A549 (cell line): ENCODE measurements at regions not wholly inside any gene's neighbourhood (a gene's known extent, or its start where the extent isn't known, plus 50 kb on each side); places are given as distances from the start of the nearest gene placed in this dataset.

Experiments
- ATAC-seq, 2 experiments: fragments of 200-7000 bp in 1 of 2; fragments of >200 bp in 1 of 2; cut with Nextera tagmentation in 1 of 2; cut with Tn5 transposase in 1 of 2; 3 replicates each; pipeline versions ENCODE4 v1.8.0 to v1.9.1; 2018 to 2020; ENCODE audit warnings: mild to moderate bottlenecking in 1 of 2, moderate library complexity in 1 of 2
- CTCF ChIA-PET: fragments of 300-600 bp; sonication (Branson Sonifier 250); formaldehyde crosslinking; extraction: SDS; loops from one replicate; lab custom pipeline; 2021; ENCODE audit warnings: antibody characterized with exemption, inconsistent platforms; lab: Yijun Ruan, JAX
- POLR2A ChIA-PET: fragments of 350-600 bp; formaldehyde crosslinking; extraction: SDS; loops from one replicate; lab custom pipeline; 2021; ENCODE audit warnings: antibody characterized with exemption, inconsistent platforms; lab: Yijun Ruan, JAX
- DNase-seq, 2 experiments: peaks; one replicate each; pipeline versions ENCODE4 v3.0.0 to v3.0.0-alpha.2; 2011 to 2016; ENCODE audit warnings: low read depth in 1 of 2, low spot score in 1 of 2
- FAIRE-seq: peaks from 2 replicates; lab custom pipeline; 2011; peaks lifted over from hg19 to GRCh38; lab: Jason Lieb, UNC
- H3K27ac ChIP-seq, 2 experiments: fragments of >200 bp; sonication (Bioruptor Twin); formaldehyde crosslinking; 3 replicates each; pipeline ENCODE4 v1.5.1; 2016 to 2017
- H3K4me1 ChIP-seq: fragments of >200 bp; sonication (Bioruptor Twin); formaldehyde crosslinking; 3 replicates; pipeline ENCODE4 v1.6.1; 2016
- H3K4me2 ChIP-seq: fragments of >200 bp; sonication (Bioruptor Twin); formaldehyde crosslinking; 3 replicates; pipeline ENCODE4 v1.6.1; 2016
- H3K4me3 ChIP-seq: fragments of >200 bp; sonication (Bioruptor Twin); formaldehyde crosslinking; 3 replicates; pipeline ENCODE4 v1.5.1; 2016
- H3K9me3 ChIP-seq: fragments of >200 bp; sonication (Bioruptor Twin); formaldehyde crosslinking; 3 replicates; pipeline ENCODE4 v1.6.1; 2016
- BHLHE40 ChIP-seq: IDR thresholded peaks from 2 replicates; pipeline ENCODE4 v1.6.1; 2012; ENCODE audit warnings: low read depth, low read length, inconsistent platforms
- CBX2 ChIP-seq: fragments of 200-600 bp; sonication (generic); IDR thresholded peaks from 2 replicates; pipeline ENCODE4 v1.6.1; 2016; ENCODE audit warnings: low read depth, mild to moderate bottlenecking, borderline replicate concordance
- CEBPB ChIP-seq, 2 experiments: fragments of >200 bp in 1 of 2; sonication (Bioruptor Twin) in 1 of 2; formaldehyde crosslinking in 1 of 2; IDR thresholded peaks; 2 replicates each; pipeline ENCODE4 v1.6.1; 2012 to 2016
- CHD4 ChIP-seq: fragments of 200-600 bp; sonication (generic); IDR thresholded peaks from 2 replicates; pipeline ENCODE4 v1.6.1; 2016; ENCODE audit warnings: antibody characterized with exemption, mild to moderate bottlenecking, borderline replicate concordance
- EHMT2 ChIP-seq: fragments of 200-600 bp; sonication (generic); IDR thresholded peaks from 2 replicates; pipeline ENCODE4 v1.6.1; 2016; ENCODE audit warnings: antibody characterized with exemption, low read depth, mild to moderate bottlenecking, moderate library complexity
- HEYL ChIP-seq: fragments of 250-450 bp; sonication (Bioruptor Pico); IDR thresholded peaks from 2 replicates; pipeline ENCODE4 v1.8.0; 2021; ENCODE audit warnings: mild to moderate bottlenecking, moderate library complexity
- HOXA7 ChIP-seq: fragments of 250-450 bp; sonication (Bioruptor Pico); IDR thresholded peaks from 2 replicates; pipeline ENCODE4 v1.5.0; 2020; ENCODE audit warnings: mild to moderate bottlenecking, moderate library complexity
- HOXB13 ChIP-seq: fragments of 250-450 bp; sonication (Bioruptor Pico); IDR thresholded peaks from 2 replicates; pipeline ENCODE4 v1.5.0; 2020; ENCODE audit warnings: low read depth, mild to moderate bottlenecking, moderate library complexity
- JUNB ChIP-seq: fragments of >200 bp; sonication (Bioruptor Twin); formaldehyde crosslinking; IDR thresholded peaks from 2 replicates; pipeline ENCODE4 v1.6.1; 2016
- PHF8 ChIP-seq: fragments of 200-600 bp; sonication (generic); IDR thresholded peaks from 2 replicates; pipeline ENCODE4 v1.6.1; 2016; ENCODE audit warnings: low read depth, mild to moderate bottlenecking, antibody characterized with exemption, moderate library complexity, borderline replicate concordance
- POLR2A ChIP-seq: IDR thresholded peaks from 2 replicates; pipeline ENCODE4 v1.6.1; 2012; ENCODE audit warnings: mild to moderate bottlenecking, low read length
- RAD21 ChIP-seq, 2 experiments: fragments of >200 bp in 1 of 2; sonication (Bioruptor Twin) in 1 of 2; formaldehyde crosslinking in 1 of 2; IDR thresholded peaks in 1 of 2; conservative IDR thresholded peaks in 1 of 2; 2 replicates in 1 of 2; 3 replicates in 1 of 2; pipeline ENCODE4 v1.6.1; 2012 to 2018; ENCODE audit warnings: inconsistent platforms in 1 of 2
- ZNF302 ChIP-seq: fragments of 250-450 bp; sonication (Bioruptor Pico); IDR thresholded peaks from 2 replicates; pipeline ENCODE4 v1.9.0; 2021; ENCODE audit warnings: inconsistent platforms, mild to moderate bottlenecking, moderate library complexity
- ZSCAN20 ChIP-seq: fragments of 250-450 bp; sonication (Bioruptor Pico); IDR thresholded peaks from 2 replicates; pipeline ENCODE4 v1.8.0; 2022; ENCODE audit warnings: mild to moderate bottlenecking, moderate library complexity
- WGBS: methylation state at CpG from one replicate; pipeline ENCODE4 v1.1.6; 2017; ENCODE audit errors: missing lambda C conversion rate; 5-methylcytosine and 5-hydroxymethylcytosine counted together
- TF ChIP-seq, protein P1 (sequence below): fragments of 250-450 bp; sonication (Bioruptor Pico); IDR thresholded peaks from 2 replicates; pipeline ENCODE4 v1.5.0; 2021; ENCODE audit warnings: mild to moderate bottlenecking, moderate library complexity, borderline replicate concordance
- TF ChIP-seq, protein P2 (sequence below): fragments of 450-650 bp; IDR thresholded peaks from 2 replicates; pipeline ENCODE4 v1.6.1; 2014; ENCODE audit warnings: antibody characterized with exemption
- TF ChIP-seq, protein P3 (sequence below): IDR thresholded peaks from 2 replicates; pipeline ENCODE4 v1.6.1; 2012
- TF ChIP-seq, protein P4 (sequence below): IDR thresholded peaks from 2 replicates; pipeline ENCODE4 v1.6.1; 2012; ENCODE audit warnings: low read depth, borderline replicate concordance
- TF ChIP-seq, protein P5 (sequence below): fragments of 250-450 bp; sonication (Bioruptor Pico); IDR thresholded peaks from 2 replicates; pipeline ENCODE4 v1.5.0; 2020; ENCODE audit warnings: low read depth, mild to moderate bottlenecking, moderate library complexity
- TF ChIP-seq, protein P6 (sequence below): fragments of 150-350 bp; IDR thresholded peaks from 2 replicates; pipeline ENCODE4 v1.6.1; 2014; ENCODE audit warnings: low read depth, mild to moderate bottlenecking, low read length

DNA sequence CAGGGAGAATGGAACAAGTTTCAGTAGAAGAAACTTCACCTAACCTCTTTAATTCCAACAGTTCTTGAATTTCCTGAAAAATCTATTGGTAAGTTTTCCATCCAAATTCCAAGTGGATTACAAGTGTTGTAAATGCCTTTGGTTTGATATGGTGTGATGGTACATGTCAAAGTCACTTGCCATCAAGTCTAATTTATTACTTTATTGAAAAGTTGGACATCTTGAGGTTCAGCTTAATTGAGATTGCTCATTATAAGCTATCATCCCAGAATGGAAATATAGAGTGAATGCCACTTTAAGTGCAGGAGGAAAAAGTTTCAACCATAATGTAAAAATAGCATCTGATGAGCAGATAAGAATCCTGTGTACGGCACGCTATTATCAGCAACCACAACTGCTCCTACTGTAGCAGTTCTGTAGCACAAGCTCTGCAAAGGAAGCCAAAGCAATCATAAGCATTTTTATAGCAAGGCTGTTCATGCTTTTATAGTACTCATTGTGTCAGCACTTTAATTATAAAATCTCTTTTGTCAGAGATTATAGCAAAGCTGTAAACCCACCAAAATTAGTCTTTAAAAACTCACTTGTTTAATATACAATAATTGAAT lies 991.8 kb upstream of the PHF14 start (continued):
- TF ChIP-seq, protein P1, sequence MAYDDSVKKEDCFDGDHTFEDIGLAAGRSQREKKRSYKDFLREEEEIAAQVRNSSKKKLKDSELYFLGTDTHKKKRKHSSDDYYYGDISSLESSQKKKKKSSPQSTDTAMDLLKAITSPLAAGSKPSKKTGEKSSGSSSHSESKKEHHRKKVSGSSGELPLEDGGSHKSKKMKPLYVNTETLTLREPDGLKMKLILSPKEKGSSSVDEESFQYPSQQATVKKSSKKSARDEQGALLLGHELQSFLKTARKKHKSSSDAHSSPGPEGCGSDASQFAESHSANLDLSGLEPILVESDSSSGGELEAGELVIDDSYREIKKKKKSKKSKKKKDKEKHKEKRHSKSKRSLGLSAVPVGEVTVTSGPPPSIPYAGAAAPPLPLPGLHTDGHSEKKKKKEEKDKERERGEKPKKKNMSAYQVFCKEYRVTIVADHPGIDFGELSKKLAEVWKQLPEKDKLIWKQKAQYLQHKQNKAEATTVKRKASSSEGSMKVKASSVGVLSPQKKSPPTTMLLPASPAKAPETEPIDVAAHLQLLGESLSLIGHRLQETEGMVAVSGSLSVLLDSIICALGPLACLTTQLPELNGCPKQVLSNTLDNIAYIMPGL (CRISPR knock-in tag): no peak
- TF ChIP-seq, all 56 proteins: peak for 0

DNA sequence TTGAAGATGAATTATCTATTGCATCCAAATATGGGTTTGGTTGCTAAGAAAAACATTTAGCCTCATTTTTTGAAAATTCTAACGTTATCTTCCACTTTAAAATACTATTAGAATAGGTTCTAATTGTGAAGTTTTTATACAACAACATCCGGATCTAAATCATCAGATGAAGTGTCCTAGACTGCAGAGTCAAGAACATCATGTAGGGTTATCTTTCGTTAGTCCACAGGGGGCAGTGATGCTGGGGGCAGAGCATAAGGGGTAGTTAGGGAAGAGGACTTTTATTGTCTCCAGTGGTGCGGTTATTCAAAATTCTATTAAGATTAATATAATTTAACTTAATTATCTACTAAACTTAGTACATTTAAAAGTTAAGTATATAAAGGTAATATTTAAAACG lies 990.6 kb upstream of the PHF14 start:
- no peak overlapping the region for H3K4me2 ChIP-seq
- DNase-seq (no peak), FAIRE-seq (no peak), ATAC-seq (no peak)
- POLR2A ChIA-PET: no interaction called here
- H3K9me3 ChIP-seq: peaks cover 4% of the 10 kb centered on the region; the same call in 1 of the 3 replicates
- H3K4me3 ChIP-seq: no peak overlapping the region
- 10% methylated on average over 5 of the region's 5 CpGs for WGBS
- TF ChIP-seq POLR2A: no peak
- TF ChIP-seq, protein P2, sequence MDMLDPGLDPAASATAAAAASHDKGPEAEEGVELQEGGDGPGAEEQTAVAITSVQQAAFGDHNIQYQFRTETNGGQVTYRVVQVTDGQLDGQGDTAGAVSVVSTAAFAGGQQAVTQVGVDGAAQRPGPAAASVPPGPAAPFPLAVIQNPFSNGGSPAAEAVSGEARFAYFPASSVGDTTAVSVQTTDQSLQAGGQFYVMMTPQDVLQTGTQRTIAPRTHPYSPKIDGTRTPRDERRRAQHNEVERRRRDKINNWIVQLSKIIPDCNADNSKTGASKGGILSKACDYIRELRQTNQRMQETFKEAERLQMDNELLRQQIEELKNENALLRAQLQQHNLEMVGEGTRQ: no peak
- TF ChIP-seq, all 56 proteins: peak for 0
- H3K27ac ChIP-seq: no peak overlapping the region
- CTCF ChIA-PET: no interaction called here
- H3K4me1 ChIP-seq: no peaks in the 10 kb centered on the region

DNA sequence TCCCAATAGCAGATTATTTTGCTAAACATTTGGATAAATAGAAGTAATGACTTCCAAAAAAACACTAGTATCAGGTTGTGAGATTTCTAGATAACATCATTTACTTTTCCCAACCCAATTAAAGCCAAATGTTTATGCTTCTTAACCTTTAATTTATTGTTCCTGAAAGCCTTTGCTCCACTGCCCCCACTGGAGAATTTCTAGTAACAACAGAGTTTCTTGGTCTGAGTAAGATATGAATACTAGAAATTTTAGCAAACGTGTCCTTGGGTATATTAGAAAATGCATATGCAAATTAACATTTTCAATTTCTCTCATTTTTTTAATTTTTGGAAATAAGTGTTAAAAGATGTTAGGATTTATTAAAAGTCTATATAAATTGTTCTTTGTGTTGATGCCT lies 958.0 kb upstream of the PHF14 start:
- H3K9me3 ChIP-seq: no peaks in the 10 kb centered on the region
- ChIA-PET CTCF (no interaction called here), POLR2A (no interaction called here)
- DNase-seq: no peak
- no peaks in the 10 kb centered on the region for H3K4me1 ChIP-seq
- no peak overlapping the region for H3K4me2 ChIP-seq
- H3K4me3 ChIP-seq: no peak overlapping the region
- no peak overlapping the region for H3K27ac ChIP-seq
- no peak for TF ChIP-seq EHMT2
- no peak for TF ChIP-seq HOXA7
- TF ChIP-seq, protein P3, sequence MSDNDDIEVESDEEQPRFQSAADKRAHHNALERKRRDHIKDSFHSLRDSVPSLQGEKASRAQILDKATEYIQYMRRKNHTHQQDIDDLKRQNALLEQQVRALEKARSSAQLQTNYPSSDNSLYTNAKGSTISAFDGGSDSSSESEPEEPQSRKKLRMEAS: no peak
- TF ChIP-seq HEYL (CRISPR knock-in tag): no peak
- TF ChIP-seq BHLHE40: no peak
- TF ChIP-seq CBX2: no peak
- TF ChIP-seq, protein P4, sequence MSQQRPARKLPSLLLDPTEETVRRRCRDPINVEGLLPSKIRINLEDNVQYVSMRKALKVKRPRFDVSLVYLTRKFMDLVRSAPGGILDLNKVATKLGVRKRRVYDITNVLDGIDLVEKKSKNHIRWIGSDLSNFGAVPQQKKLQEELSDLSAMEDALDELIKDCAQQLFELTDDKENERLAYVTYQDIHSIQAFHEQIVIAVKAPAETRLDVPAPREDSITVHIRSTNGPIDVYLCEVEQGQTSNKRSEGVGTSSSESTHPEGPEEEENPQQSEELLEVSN: no peak
- TF ChIP-seq, protein P5, sequence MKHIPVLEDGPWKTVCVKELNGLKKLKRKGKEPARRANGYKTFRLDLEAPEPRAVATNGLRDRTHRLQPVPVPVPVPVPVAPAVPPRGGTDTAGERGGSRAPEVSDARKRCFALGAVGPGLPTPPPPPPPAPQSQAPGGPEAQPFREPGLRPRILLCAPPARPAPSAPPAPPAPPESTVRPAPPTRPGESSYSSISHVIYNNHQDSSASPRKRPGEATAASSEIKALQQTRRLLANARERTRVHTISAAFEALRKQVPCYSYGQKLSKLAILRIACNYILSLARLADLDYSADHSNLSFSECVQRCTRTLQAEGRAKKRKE (CRISPR knock-in tag): no peak
- no peak for TF ChIP-seq HOXB13 (CRISPR knock-in tag)
- no peak for TF ChIP-seq RAD21 (conservative IDR thresholded peaks at IDR 0.05 in 1 of 2, IDR thresholded peaks at IDR 0.05 in 1 of 2)
- TF ChIP-seq ZSCAN20: no peak
- no peak for TF ChIP-seq JUNB
- TF ChIP-seq ZNF302 (CRISPR knock-in tag): no peak
- no peak for TF ChIP-seq PHF8
- TF ChIP-seq CHD4: no peak
- TF ChIP-seq CEBPB (IDR thresholded peaks at IDR 0.05): no peak
- TF ChIP-seq, protein P6, sequence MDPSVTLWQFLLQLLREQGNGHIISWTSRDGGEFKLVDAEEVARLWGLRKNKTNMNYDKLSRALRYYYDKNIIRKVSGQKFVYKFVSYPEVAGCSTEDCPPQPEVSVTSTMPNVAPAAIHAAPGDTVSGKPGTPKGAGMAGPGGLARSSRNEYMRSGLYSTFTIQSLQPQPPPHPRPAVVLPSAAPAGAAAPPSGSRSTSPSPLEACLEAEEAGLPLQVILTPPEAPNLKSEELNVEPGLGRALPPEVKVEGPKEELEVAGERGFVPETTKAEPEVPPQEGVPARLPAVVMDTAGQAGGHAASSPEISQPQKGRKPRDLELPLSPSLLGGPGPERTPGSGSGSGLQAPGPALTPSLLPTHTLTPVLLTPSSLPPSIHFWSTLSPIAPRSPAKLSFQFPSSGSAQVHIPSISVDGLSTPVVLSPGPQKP: no peak
- TF ChIP-seq, all 56 proteins: peak for 0
- 2% methylated on average over 1 of the region's 1 CpG for WGBS
- ATAC-seq (no peak), FAIRE-seq (no peak)
